Middle frontal gyrus (tissue), 1 donor: ENCODE measurements at regions not wholly inside any gene's neighbourhood (a gene's known extent, or its start where the extent isn't known, plus 50 kb on each side); places are given as distances from the start of the nearest gene placed in this dataset.
A peak's percentile ranks its signal among the peaks of the same experiment; 100 is the strongest.

Experiments used
- DNase-seq: peaks from one replicate; pipeline ENCODE4 v3.0.0-alpha.2; 2015; ENCODE audit warnings: low spot score; ENCODE audit errors: extremely low spot score

DNA sequence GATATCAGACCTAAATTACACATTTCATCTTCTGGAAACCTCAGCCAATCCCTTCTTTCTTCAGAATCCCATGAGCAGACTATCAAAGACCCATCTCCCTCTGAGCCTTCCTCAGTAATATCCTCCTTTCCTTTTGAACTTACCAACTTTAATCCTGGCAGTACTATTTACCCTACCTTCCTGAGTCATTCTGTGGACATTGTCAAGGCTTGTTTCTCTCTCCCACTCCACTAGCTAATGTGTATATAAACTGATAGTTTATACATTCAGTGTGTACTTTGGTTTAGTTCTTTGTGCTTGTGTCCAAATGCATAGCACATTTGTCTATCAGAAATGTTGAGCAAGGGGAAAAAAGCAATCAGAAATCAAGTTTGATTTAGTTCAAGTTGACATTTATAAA, 568.3 kb downstream of the CSNK1G3 start:
- DNase-seq, result no peak

- DNase-seq, result no peak
Measured at GRCh38 chr5:124079062-124079461, 567.1 kb downstream of the CSNK1G3 start.

GRCh38 chr5:124074500-124074899, 562.5 kb downstream of the CSNK1G3 start:
- no peak for DNase-seq

GRCh38 chr5:124072570-124072969, 560.6 kb downstream of the CSNK1G3 start:
- no peak for DNase-seq

GRCh38 chr5:124071039-124071438, 559.1 kb downstream of the CSNK1G3 start:
- no peak for DNase-seq

DNA sequence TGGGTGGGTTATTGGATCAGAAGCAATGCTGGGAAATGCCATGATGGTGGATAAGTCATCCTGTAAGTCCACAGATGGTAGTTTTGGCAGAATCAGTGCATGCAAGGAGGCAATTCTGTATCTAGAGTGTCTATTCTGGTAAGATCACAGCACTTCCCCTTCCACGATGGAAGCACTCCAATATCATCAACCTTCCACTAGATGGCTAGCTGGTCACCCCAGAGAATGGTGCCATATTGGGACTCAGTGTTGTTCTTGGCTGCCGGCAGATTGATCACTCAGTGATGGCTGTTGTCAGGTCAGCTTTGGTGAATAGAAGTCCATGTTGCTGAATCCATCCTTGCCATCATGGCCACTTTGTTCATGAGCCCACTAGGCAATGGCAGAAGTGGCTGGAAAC, 553.5 kb downstream of the CSNK1G3 start:
- no peak for DNase-seq

DNA sequence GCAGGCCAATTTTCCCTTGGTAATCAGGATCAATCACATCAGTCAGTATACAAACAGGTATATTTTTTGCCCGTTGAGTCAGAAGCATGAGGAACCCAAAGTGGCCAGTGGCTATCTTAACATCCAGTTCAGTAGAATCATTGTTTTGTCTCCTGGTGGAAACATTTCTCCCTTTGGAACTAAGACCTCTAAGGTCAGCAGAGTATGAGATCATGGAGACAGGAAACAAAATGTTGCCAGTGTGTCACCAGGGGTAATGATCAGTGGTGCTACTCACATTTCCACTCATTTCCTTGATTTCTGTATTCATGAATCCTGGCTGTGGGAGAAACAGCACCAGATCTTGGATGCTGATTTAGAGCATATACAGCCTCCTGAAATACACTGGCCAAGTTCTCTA, 553.0 kb downstream of the CSNK1G3 start:
- no peak for DNase-seq

DNA sequence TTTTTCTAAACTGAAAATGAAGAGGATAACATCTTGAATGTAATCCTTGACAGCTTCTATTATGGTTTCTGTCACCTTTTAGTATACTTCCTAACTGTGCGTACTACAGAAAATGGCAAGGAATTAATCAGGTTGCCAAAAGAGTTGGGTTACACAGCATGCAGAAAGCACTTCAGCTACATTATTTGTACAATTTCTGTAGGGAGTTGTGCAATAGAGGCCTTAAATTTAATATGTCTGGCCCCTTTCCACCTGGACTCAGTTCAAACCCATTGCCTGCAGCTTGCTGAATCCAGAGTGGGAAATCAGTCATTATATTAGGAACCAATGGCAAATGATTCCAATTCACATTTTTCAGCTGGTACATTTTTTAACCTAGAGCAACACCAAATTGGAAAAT, 549.7 kb downstream of the CSNK1G3 start:
- DNase-seq, result no peak

GRCh38 chr5:124061068-124061430, 549.1 kb downstream of the CSNK1G3 start:
- DNase-seq, result no peak

DNA sequence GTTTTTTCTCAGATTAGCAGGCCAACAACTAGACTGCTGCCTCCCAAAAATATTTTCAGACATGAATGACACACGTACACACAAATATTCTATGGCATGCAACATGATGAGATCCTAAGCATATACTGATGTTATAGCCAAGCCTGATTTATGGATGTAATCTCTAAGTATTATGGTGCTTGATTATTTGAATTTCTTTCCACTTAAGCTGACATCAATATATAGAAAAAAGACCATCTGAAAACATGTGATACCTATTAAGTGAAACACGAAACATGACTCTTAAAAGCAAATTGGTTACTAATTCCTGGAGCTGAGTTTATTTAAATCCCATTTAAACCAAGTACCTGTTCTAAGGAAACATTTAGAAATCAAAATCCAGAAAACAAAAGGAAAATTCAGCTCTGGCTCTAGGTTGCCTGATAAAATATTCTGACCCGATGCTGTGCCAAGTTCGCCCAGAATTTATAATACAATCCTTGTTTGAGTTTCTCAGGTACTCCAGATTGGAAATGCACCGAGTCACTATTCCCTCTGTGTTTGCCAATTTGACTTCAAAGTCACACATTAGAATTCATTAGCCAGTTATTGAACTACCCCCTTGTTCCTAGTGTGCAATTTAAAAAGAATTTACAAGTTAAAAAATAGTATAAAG, 548.6 kb downstream of the CSNK1G3 start:
- DNase-seq, result no peak

DNA sequence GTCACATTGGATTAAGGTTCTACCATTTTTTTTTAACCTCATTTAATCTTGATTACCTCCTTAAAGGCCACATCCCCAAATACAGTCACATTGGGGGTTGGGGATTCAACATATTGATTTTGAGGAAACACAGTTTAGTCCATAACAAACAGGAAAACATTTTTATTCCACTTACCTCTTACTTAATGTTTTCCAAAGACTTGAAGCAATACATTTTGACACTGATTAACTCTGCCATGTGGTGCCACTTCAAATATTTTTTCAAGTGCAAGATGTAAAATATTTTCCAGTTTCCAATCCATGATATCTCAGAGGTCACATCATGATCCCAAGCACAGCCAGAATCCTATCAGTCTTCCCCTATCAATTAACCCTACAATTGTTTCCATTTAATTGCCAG, 548.0 kb downstream of the CSNK1G3 start:
- DNase-seq, result no peak

DNA sequence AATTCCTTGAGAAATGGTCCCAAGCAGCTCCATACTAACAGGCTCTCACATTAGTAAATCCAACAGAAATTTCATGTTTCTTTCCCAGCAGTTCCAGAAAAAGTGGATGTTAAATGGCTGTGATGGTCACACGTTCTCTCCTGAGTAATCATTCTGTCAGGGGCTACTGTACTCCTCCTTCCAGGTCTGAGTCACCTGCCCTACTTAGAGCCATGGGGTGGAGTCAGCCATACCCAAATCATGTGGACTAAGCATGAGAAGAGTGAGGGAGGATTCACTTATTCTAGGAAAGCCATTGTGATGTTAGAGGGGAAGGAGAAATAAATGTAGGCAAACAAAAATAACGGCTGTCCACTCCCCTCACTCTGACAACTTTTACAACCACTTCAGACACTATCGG, 547.2 kb downstream of the CSNK1G3 start:
- DNase-seq, result no peak

DNA sequence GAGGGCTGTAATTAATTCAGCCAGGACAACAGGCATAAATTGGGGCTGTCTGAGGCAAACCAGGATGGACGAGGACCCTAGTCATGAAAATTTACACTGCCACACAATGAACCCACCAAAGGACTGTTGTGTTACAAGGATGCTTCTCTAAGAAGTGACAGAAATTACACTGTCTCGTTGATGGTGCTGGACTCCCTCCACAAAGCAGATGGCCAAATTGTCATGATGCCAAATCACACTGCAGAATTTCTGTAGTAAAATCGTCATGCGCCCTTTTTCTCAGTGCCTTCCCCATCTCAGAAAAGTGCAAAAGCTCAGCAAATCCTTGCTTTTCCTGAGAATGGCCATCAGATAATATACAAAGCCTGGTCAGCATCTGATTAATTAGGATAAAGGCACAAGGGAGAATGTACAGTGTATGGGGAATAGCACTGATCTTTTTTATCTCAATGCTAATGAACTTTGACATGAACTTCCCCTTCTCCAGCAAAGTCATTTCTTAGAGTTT, 545.8 kb downstream of the CSNK1G3 start:
- DNase-seq, result peak; percentile 9

DNA sequence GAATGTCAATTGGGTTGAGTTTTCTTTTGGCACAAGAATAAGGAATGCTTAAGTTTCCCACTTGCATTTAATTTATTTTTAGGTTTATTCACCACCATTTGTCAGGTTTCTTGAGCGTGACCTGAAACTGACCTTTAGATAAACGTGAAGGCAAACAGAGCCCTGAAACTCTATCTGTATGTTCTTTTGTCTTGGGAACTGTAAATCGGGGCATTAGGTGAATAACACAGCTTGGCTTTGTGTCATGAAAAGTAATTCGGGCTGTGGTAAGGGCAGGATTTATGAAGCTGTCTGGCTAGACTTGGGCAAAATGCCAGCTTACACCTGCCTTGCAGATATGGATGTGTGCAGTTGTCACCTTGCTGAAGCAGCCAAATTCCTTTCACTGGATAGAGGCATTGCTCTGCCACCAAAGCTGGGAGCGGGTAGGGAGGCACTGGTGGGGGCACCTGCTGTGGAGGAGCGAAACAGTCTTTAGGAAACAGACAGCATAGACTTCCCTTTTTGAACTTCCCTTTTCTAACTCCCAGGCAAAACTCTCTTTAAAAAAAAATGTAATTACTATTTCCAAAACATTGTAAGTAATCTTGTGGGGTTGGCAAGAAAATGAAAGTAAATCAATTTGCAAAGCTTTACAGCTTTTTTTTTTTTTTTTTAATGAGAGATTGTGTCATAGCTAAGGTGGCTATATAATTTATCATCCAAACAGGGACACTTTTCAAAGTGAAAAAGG, 545.2 kb downstream of the CSNK1G3 start:
- DNase-seq, result no peak

- no peak for DNase-seq
Measured at GRCh38 chr5:124056326-124056990, 544.5 kb downstream of the CSNK1G3 start.

GRCh38 chr5:124055751-124056150, 543.8 kb downstream of the CSNK1G3 start:
- no peak for DNase-seq

GRCh38 chr5:124054564-124054963, 542.6 kb downstream of the CSNK1G3 start:
- DNase-seq, result no peak

DNA sequence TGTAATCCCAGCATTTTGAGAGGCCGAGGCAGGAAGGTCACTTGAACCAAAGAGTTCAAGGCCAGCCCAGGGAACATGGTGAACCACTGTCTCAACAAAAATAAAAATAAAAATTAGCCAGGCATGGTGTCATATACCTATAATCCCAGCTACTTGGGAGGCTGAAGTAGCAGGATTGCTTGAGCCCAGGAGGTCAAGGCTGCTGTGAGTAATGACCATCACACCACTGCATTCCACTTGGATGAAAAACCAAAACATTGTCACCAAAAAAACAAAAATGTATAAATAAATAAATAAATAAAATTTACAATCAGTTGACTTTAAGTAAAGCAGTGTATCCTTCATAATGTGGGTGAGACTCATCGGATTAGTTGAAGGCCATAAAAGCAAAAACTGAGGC, 541.4 kb downstream of the CSNK1G3 start:
- DNase-seq, result no peak

DNA sequence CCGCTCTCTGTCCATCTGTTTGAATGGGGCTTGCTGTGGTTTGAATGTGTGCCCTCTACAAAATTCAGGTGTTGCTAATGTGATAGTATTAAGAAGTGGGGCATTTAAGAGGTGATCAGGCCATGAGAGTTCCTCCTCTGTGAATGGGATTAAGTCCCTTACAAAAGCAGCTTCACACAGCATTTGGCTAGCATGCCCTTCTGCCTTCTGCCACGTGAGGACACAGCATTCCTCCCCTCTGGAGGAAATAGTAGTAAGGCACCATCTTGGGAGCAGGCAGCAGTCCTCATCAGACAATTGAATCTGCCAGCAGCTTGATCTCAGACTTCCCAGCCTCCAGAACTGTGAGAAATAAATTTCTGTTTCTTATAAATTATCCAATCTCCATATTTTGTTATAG, 540.2 kb downstream of the CSNK1G3 start:
- DNase-seq, result no peak

DNA sequence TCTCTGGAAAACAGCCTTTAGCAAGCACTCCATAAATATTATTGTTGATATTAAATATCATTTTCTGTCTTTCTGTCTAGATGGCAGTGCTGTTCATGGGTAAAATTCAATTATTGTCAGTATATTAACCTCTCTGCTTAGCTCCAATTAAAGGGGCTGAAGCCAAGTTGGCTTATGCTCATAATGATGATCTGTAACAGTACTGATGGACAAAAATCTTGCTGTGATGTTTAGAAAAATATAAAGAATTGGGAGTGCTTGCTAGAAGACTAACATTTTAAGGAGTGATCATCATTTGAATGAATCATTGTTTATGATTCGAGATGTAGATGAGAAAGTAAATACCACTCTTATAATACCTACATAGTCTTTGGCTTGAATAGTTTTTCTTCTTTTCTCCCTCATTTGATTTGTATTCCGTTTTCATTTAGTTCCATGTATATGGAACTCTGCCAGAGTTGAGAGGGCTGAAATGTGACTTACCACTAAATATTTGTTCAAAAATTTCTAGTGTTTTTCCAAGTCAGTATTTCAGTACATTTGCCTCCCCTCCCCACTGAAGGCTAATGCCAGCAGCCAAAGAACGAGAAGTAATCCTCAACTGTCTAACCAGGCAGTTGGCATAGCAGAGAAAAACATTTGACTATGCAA, 538.3 kb downstream of the CSNK1G3 start:
- no peak for DNase-seq

GRCh38 chr5:124045412-124045811, 533.4 kb downstream of the CSNK1G3 start:
- no peak for DNase-seq

DNA sequence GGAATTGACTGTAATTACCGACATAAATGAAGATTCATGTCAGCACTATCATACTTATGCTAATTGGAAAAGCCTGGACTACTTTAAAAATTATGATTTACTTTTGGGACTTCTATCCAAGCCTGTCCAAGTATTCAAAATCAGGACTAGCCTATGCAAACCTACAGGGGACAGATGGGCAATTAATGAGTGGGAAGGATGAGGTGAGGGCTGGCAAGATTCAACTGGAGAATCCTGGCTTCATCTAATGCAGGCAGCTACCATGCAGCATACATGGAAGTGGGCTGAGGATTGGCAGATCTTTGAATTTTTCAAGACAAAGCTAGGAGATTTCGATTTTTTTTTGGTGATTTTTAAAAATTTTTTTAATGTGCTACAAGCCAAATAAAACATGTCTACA, 532.6 kb downstream of the CSNK1G3 start:
- no peak for DNase-seq
